Gastrocnemius medialis (tissue), 4 donors: ENCODE measurements at regions not wholly inside any gene's neighbourhood (a gene's known extent, or its start where the extent isn't known, plus 50 kb on each side); places are given as distances from the start of the nearest gene placed in this dataset.

Source experiments
- CTCF ChIP-seq, 5 experiments: fragments of 450-650 bp in 3 of 5; fragments of 200-600 bp in 2 of 5; sonication (generic) in 2 of 5; IDR thresholded peaks in 4 of 5; conservative IDR thresholded peaks in 1 of 5; 1 replicate in 4 of 5; 2 replicates in 1 of 5; pipeline ENCODE4 v1.5.1; 2016 to 2019; ENCODE audit warnings: antibody characterized with exemption in 5 of 5, mild to moderate bottlenecking in 3 of 5, moderate library complexity in 3 of 5
- POLR2A ChIP-seq, 2 donors: fragments of 450-650 bp; IDR thresholded peaks; one replicate each; pipeline ENCODE4 v1.6.1; 2017; ENCODE audit warnings: antibody characterized with exemption in 2 of 2, mild to moderate bottlenecking in 2 of 2, moderate library complexity in 2 of 2

- TF ChIP-seq CTCF (IDR thresholded peaks at IDR 0.05 in 4 of 5, conservative IDR thresholded peaks at IDR 0.05 in 1 of 5), result no peak
- no peak for TF ChIP-seq POLR2A (IDR thresholded peaks at IDR 0.05)
These were observed 137.8 kb upstream of the GPR101 start for GRCh38 chrX:137171626-137172025.
